ENCODE measurements at regions not wholly inside any gene's neighbourhood (a gene's known extent, or its start where the extent isn't known, plus 50 kb on each side); places are given as distances from the start of the nearest gene placed in this dataset.

GRCh38 chr7:20520530-20520929, 94.9 kb upstream of the ABCB5 start:
- Histone ChIP-seq H2AFZ (ENCODE audit: low read length) (no peak overlapping the region), H3K79me1 (ENCODE audit: low read depth, low read length) (no peaks in the 10 kb centered on the region), H4K8ac (ENCODE audit: low read depth, low read length) (no peak overlapping the region), H2AK5ac (ENCODE audit: low read depth, low read length) (no peak overlapping the region), H2BK5ac (ENCODE audit: low read length) (no peak overlapping the region), H3K36me3 (replicated peaks in 1 of 2; ENCODE audit: control insufficient read depth in 2 of 2, insufficient read depth in 2 of 2, low read length in 2 of 2) (no peaks in the 10 kb centered on the region), H3K18ac (ENCODE audit: low read length) (no peak overlapping the region), H3K27ac (replicated peaks; ENCODE audit: low read length) (no peak overlapping the region), H2BK12ac (ENCODE audit: low read length) (no peak overlapping the region), H4K91ac (ENCODE audit: low read depth, low read length, poor library complexity) (no peak overlapping the region), H3K4me3 (ENCODE audit: low read length in 2 of 2) (no peak overlapping the region), H3K4ac (ENCODE audit: low read length) (no peak overlapping the region), H2BK15ac (ENCODE audit: low read length) (no peak overlapping the region), H3K23ac (ENCODE audit: low read depth, low read length, poor library complexity) (no peak overlapping the region), H3K9me3 (replicated peaks in 1 of 2; ENCODE audit: control insufficient read depth in 2 of 2, insufficient read depth in 1 of 2, low read depth in 1 of 2, low read length in 2 of 2) (peaks cover 0 to 3% of the 10 kb centered on the region in 2 donors), H3K4me2 (ENCODE audit: insufficient read depth, low read length, poor library complexity, severe bottlenecking) (no peak overlapping the region), H3K14ac (ENCODE audit: low read length) (no peak overlapping the region), H3K9ac (ENCODE audit: low read depth, low read length, poor library complexity) (no peak overlapping the region), H3K27me3 (ENCODE audit: control insufficient read depth in 3 of 3, insufficient read depth in 3 of 3, low read depth in 1 of 3, low read length in 3 of 3) (no peaks in the 10 kb centered on the region), H2BK120ac (ENCODE audit: low read depth, low read length) (no peak overlapping the region), H3K4me1 (ENCODE audit: control insufficient read depth in 2 of 2, insufficient read depth in 1 of 2, low read depth in 1 of 2, low read length in 2 of 2) (peaks cover 0 to 1% of the 10 kb centered on the region in 2 donors)
- DNase-seq (ENCODE audit: low spot score) = no peak
- WGBS, 2 donors (ENCODE audit: extremely low coverage in 2 of 2, insufficient read length in 2 of 2, insufficient replicate concordance in 1 of 2) = no CpG with 5 or more reads among the region's 4 CpGs

GRCh38 chr7:20521243-20521642, 94.2 kb upstream of the ABCB5 start:
- H2AK5ac ChIP-seq (ENCODE audit: low read depth, low read length) = no peak overlapping the region
- no peak overlapping the region for H2BK5ac ChIP-seq (ENCODE audit: low read length)
- no peaks in the 10 kb centered on the region for H3K36me3 ChIP-seq (replicated peaks in 1 of 2; ENCODE audit: control insufficient read depth in 2 of 2, insufficient read depth in 2 of 2, low read length in 2 of 2)
- H2AFZ ChIP-seq (ENCODE audit: low read length) = no peak overlapping the region
- no peak overlapping the region for H2BK15ac ChIP-seq (ENCODE audit: low read length)
- no peak overlapping the region for H3K27ac ChIP-seq (replicated peaks; ENCODE audit: low read length)
- no peak overlapping the region for H3K4ac ChIP-seq (ENCODE audit: low read length)
- H2BK120ac ChIP-seq (ENCODE audit: low read depth, low read length) = no peak overlapping the region
- no peak overlapping the region for H3K18ac ChIP-seq (ENCODE audit: low read length)
- H4K91ac ChIP-seq (ENCODE audit: low read depth, low read length, poor library complexity) = no peak overlapping the region
- H3K4me1 ChIP-seq (ENCODE audit: control insufficient read depth in 2 of 2, insufficient read depth in 1 of 2, low read depth in 1 of 2, low read length in 2 of 2) = peaks cover 0 to 1% of the 10 kb centered on the region in 2 donors
- no peak overlapping the region for H3K23ac ChIP-seq (ENCODE audit: low read depth, low read length, poor library complexity)
- no peak overlapping the region for H4K8ac ChIP-seq (ENCODE audit: low read depth, low read length)
- no peak overlapping the region for H3K4me2 ChIP-seq (ENCODE audit: insufficient read depth, low read length, poor library complexity, severe bottlenecking)
- H3K14ac ChIP-seq (ENCODE audit: low read length) = no peak overlapping the region
- no peaks in the 10 kb centered on the region for H3K27me3 ChIP-seq (ENCODE audit: control insufficient read depth in 3 of 3, insufficient read depth in 3 of 3, low read depth in 1 of 3, low read length in 3 of 3)
- no peak overlapping the region for H3K4me3 ChIP-seq (ENCODE audit: low read length in 2 of 2)
- no peak overlapping the region for H3K9ac ChIP-seq (ENCODE audit: low read depth, low read length, poor library complexity)
- WGBS, 2 donors (ENCODE audit: extremely low coverage in 2 of 2, insufficient read length in 2 of 2, insufficient replicate concordance in 1 of 2) = no CpG with 5 or more reads among the region's 1 CpG
- H3K79me1 ChIP-seq (ENCODE audit: low read depth, low read length) = no peaks in the 10 kb centered on the region
- H3K9me3 ChIP-seq (replicated peaks in 1 of 2; ENCODE audit: control insufficient read depth in 2 of 2, insufficient read depth in 1 of 2, low read depth in 1 of 2, low read length in 2 of 2) = peaks cover 0 to 3% of the 10 kb centered on the region in 2 donors
- no peak overlapping the region for H2BK12ac ChIP-seq (ENCODE audit: low read length)
- DNase-seq (ENCODE audit: low spot score) = no peak

GRCh38 chr7:20529260-20529659, 86.2 kb upstream of the ABCB5 start:
- no peak overlapping the region for H3K9ac ChIP-seq (ENCODE audit: low read depth, low read length, poor library complexity)

GRCh38 chr7:20532890-20533289, 82.6 kb upstream of the ABCB5 start:
- Histone ChIP-seq H3K4me1 (ENCODE audit: control insufficient read depth in 2 of 2, insufficient read depth in 1 of 2, low read depth in 1 of 2, low read length in 2 of 2) (peaks cover 0 to 3% of the 10 kb centered on the region in 2 donors), H3K23ac (ENCODE audit: low read depth, low read length, poor library complexity) (no peak overlapping the region), H4K91ac (ENCODE audit: low read depth, low read length, poor library complexity) (no peak overlapping the region), H2BK5ac (ENCODE audit: low read length) (no peak overlapping the region), H3K27ac (replicated peaks; ENCODE audit: low read length) (no peak overlapping the region), H3K36me3 (replicated peaks in 1 of 2; ENCODE audit: control insufficient read depth in 2 of 2, insufficient read depth in 2 of 2, low read length in 2 of 2) (no peaks in the 10 kb centered on the region), H3K14ac (ENCODE audit: low read length) (no peak overlapping the region), H3K4me3 (ENCODE audit: low read length in 2 of 2) (no peak overlapping the region), H2BK12ac (ENCODE audit: low read length) (no peak overlapping the region), H3K18ac (ENCODE audit: low read length) (no peak overlapping the region), H2BK120ac (ENCODE audit: low read depth, low read length) (no peak overlapping the region), H3K27me3 (ENCODE audit: control insufficient read depth in 3 of 3, insufficient read depth in 3 of 3, low read depth in 1 of 3, low read length in 3 of 3) (no peaks in the 10 kb centered on the region), H2AFZ (ENCODE audit: low read length) (no peak overlapping the region), H3K4me2 (ENCODE audit: insufficient read depth, low read length, poor library complexity, severe bottlenecking) (no peak overlapping the region), H2AK5ac (ENCODE audit: low read depth, low read length) (no peak overlapping the region), H3K9ac (ENCODE audit: low read depth, low read length, poor library complexity) (no peak overlapping the region), H3K9me3 (replicated peaks in 1 of 2; ENCODE audit: control insufficient read depth in 2 of 2, insufficient read depth in 1 of 2, low read depth in 1 of 2, low read length in 2 of 2) (peaks cover 4 to 6% of the 10 kb centered on the region in 2 donors), H4K8ac (ENCODE audit: low read depth, low read length) (no peak overlapping the region), H3K4ac (ENCODE audit: low read length) (no peak overlapping the region), H2BK15ac (ENCODE audit: low read length) (no peak overlapping the region), H3K79me1 (ENCODE audit: low read depth, low read length) (peaks cover 2% of the 10 kb centered on the region)
- no CpG with 5 or more reads among the region's 5 CpGs for WGBS, 2 donors (ENCODE audit: extremely low coverage in 2 of 2, insufficient read length in 2 of 2, insufficient replicate concordance in 1 of 2)
- no peak for DNase-seq (ENCODE audit: low spot score)

More at GRCh38 chr7:20529260-20529659, 86.2 kb upstream of the ABCB5 start:
- Histone ChIP-seq H2BK5ac (ENCODE audit: low read length) (no peak overlapping the region), H4K91ac (ENCODE audit: low read depth, low read length, poor library complexity) (peak overlapping the region; percentile 53), H3K79me1 (ENCODE audit: low read depth, low read length) (peaks cover 2% of the 10 kb centered on the region), H2BK15ac (ENCODE audit: low read length) (peak overlapping the region; percentile 67), H3K23ac (ENCODE audit: low read depth, low read length, poor library complexity) (peak overlapping the region; percentile 65), H3K36me3 (replicated peaks in 1 of 2; ENCODE audit: control insufficient read depth in 2 of 2, insufficient read depth in 2 of 2, low read length in 2 of 2) (no peaks in the 10 kb centered on the region), H2BK12ac (ENCODE audit: low read length) (no peak overlapping the region), H3K4ac (ENCODE audit: low read length) (no peak overlapping the region), H3K27ac (replicated peaks; ENCODE audit: low read length) (no peak overlapping the region), H3K27me3 (ENCODE audit: control insufficient read depth in 3 of 3, insufficient read depth in 3 of 3, low read depth in 1 of 3, low read length in 3 of 3) (no peaks in the 10 kb centered on the region), H3K9me3 (replicated peaks in 1 of 2; ENCODE audit: control insufficient read depth in 2 of 2, insufficient read depth in 1 of 2, low read depth in 1 of 2, low read length in 2 of 2) (peaks cover 4 to 7% of the 10 kb centered on the region in 2 donors), H3K18ac (ENCODE audit: low read length) (no peak overlapping the region), H4K8ac (ENCODE audit: low read depth, low read length) (no peak overlapping the region), H2AFZ (ENCODE audit: low read length) (no peak overlapping the region), H3K4me2 (ENCODE audit: insufficient read depth, low read length, poor library complexity, severe bottlenecking) (no peak overlapping the region), H2BK120ac (ENCODE audit: low read depth, low read length) (no peak overlapping the region), H3K4me1 (ENCODE audit: control insufficient read depth in 2 of 2, insufficient read depth in 1 of 2, low read depth in 1 of 2, low read length in 2 of 2) (peaks cover 0 to 3% of the 10 kb centered on the region in 2 donors), H3K4me3 (ENCODE audit: low read length in 2 of 2) (no peak overlapping the region), H2AK5ac (ENCODE audit: low read depth, low read length) (no peak overlapping the region), H3K14ac (ENCODE audit: low read length) (peak overlapping the region; percentile 47)
- WGBS, 2 donors (ENCODE audit: extremely low coverage in 2 of 2, insufficient read length in 2 of 2, insufficient replicate concordance in 1 of 2) = no CpG with 5 or more reads among the region's 2 CpGs
- no peak for DNase-seq (ENCODE audit: low spot score)
